ENCODE measurements at regions not wholly inside any gene's neighbourhood (a gene's known extent, or its start where the extent isn't known, plus 50 kb on each side); places are given as distances from the start of the nearest gene placed in this dataset.

- Mint-ChIP-seq H3K4me3 (no peak overlapping the region), H3K9me3 (peaks cover 0 to 3% of the 10 kb centered on the region in 2 donors), H3K27ac (no peak overlapping the region), H3K4me1 (ENCODE audit: low read depth) (peaks cover 36% of the 10 kb centered on the region), H3K36me3 (ENCODE audit: insufficient read depth in 2 of 2) (peaks cover 2 to 5% of the 10 kb centered on the region in 2 donors), H3K27me3 (ENCODE audit: low read depth) (peaks cover 35% of the 10 kb centered on the region)
- no peak for ATAC-seq (replicated peaks in 1 of 2)
- no peak for DNase-seq
These were observed 196.2 kb upstream of the PRDM1 start for GRCh38 chr6:105889902-105890301.

GRCh38 chr6:105886814-105887544 lies 199.2 kb upstream of the PRDM1 start:
- DNase-seq (no peak), ATAC-seq (replicated peaks in 1 of 2) (peak in 1 of 2 donors; percentile 34)
- H3K9me3 Mint-ChIP-seq, result no peaks in the 10 kb centered on the region
- H3K4me1 Mint-ChIP-seq (ENCODE audit: low read depth), result peaks cover 35% of the 10 kb centered on the region
- H3K4me3 Mint-ChIP-seq, result peak overlapping the region in 1 of 2 donors; percentile 15
- H3K27ac Mint-ChIP-seq, result no peak overlapping the region
- H3K27me3 Mint-ChIP-seq (ENCODE audit: low read depth), result peaks cover 34% of the 10 kb centered on the region
- H3K36me3 Mint-ChIP-seq (ENCODE audit: insufficient read depth in 2 of 2), result no peaks in the 10 kb centered on the region

GRCh38 chr6:105886066-105886813 lies 199.9 kb upstream of the PRDM1 start:
- no peak for ATAC-seq (replicated peaks in 1 of 2)
- H3K36me3 Mint-ChIP-seq (ENCODE audit: insufficient read depth in 2 of 2), result no peaks in the 10 kb centered on the region
- no peak for DNase-seq
- H3K9me3 Mint-ChIP-seq, result no peaks in the 10 kb centered on the region
- H3K27ac Mint-ChIP-seq, result no peak overlapping the region
- peaks cover 35% of the 10 kb centered on the region for H3K4me1 Mint-ChIP-seq (ENCODE audit: low read depth)
- peaks cover 38% of the 10 kb centered on the region for H3K27me3 Mint-ChIP-seq (ENCODE audit: low read depth)
- H3K4me3 Mint-ChIP-seq, result no peak overlapping the region

GRCh38 chr6:105884426-105884825 lies 201.7 kb upstream of the PRDM1 start:
- H3K4me3 Mint-ChIP-seq, result no peak overlapping the region
- H3K9me3 Mint-ChIP-seq, result no peaks in the 10 kb centered on the region
- H3K27ac Mint-ChIP-seq, result no peak overlapping the region
- peaks cover 50% of the 10 kb centered on the region for H3K27me3 Mint-ChIP-seq (ENCODE audit: low read depth)
- ATAC-seq (replicated peaks in 1 of 2) (no peak), DNase-seq (no peak)
- no peaks in the 10 kb centered on the region for H3K36me3 Mint-ChIP-seq (ENCODE audit: insufficient read depth in 2 of 2)
- peaks cover 52% of the 10 kb centered on the region for H3K4me1 Mint-ChIP-seq (ENCODE audit: low read depth)

- H3K4me3 Mint-ChIP-seq, result no peak overlapping the region
- DNase-seq, result no peak
- peaks cover 56% of the 10 kb centered on the region for H3K4me1 Mint-ChIP-seq (ENCODE audit: low read depth)
- H3K9me3 Mint-ChIP-seq, result no peaks in the 10 kb centered on the region
- H3K27ac Mint-ChIP-seq, result no peak overlapping the region
- ATAC-seq (replicated peaks in 1 of 2), result no peak
- H3K27me3 Mint-ChIP-seq (ENCODE audit: low read depth), result peaks cover 54% of the 10 kb centered on the region
- no peaks in the 10 kb centered on the region for H3K36me3 Mint-ChIP-seq (ENCODE audit: insufficient read depth in 2 of 2)
These were observed 202.1 kb upstream of the PRDM1 start for GRCh38 chr6:105884011-105884410.

- Mint-ChIP-seq H3K36me3 (ENCODE audit: insufficient read depth in 2 of 2) (no peaks in the 10 kb centered on the region), H3K27ac (no peak overlapping the region), H3K4me3 (peak overlapping the region in 1 of 2 donors; percentile 37), H3K4me1 (ENCODE audit: low read depth) (peaks cover 54% of the 10 kb centered on the region), H3K9me3 (no peaks in the 10 kb centered on the region), H3K27me3 (ENCODE audit: low read depth) (peaks cover 66% of the 10 kb centered on the region)
- DNase-seq (no peak), ATAC-seq (replicated peaks in 1 of 2) (no peak)
These were observed 203.3 kb upstream of the PRDM1 start for GRCh38 chr6:105882828-105883227.

- peak overlapping the region in 1 of 2 donors; percentile 7 for H3K4me3 Mint-ChIP-seq
- peaks cover 69% of the 10 kb centered on the region for H3K27me3 Mint-ChIP-seq (ENCODE audit: low read depth)
- no peak overlapping the region for H3K27ac Mint-ChIP-seq
- H3K4me1 Mint-ChIP-seq (ENCODE audit: low read depth), result peaks cover 48% of the 10 kb centered on the region
- ATAC-seq (replicated peaks in 1 of 2), result no peak
- no peak for DNase-seq
- no peaks in the 10 kb centered on the region for H3K9me3 Mint-ChIP-seq
- H3K36me3 Mint-ChIP-seq (ENCODE audit: insufficient read depth in 2 of 2), result no peaks in the 10 kb centered on the region
These were observed 203.9 kb upstream of the PRDM1 start for GRCh38 chr6:105882121-105882803.

- no peak overlapping the region for H3K4me3 Mint-ChIP-seq
- peaks cover 44% of the 10 kb centered on the region for H3K4me1 Mint-ChIP-seq (ENCODE audit: low read depth)
- ATAC-seq (replicated peaks in 1 of 2) (no peak), DNase-seq (no peak)
- H3K27me3 Mint-ChIP-seq (ENCODE audit: low read depth), result peaks cover 74% of the 10 kb centered on the region
- H3K27ac Mint-ChIP-seq, result no peak overlapping the region
- no peaks in the 10 kb centered on the region for H3K36me3 Mint-ChIP-seq (ENCODE audit: insufficient read depth in 2 of 2)
- H3K9me3 Mint-ChIP-seq, result no peaks in the 10 kb centered on the region
These were observed 204.5 kb upstream of the PRDM1 start for GRCh38 chr6:105881608-105882007.

- H3K27ac Mint-ChIP-seq, result no peak overlapping the region
These were observed 206.1 kb upstream of the PRDM1 start for GRCh38 chr6:105880030-105880492.

GRCh38 chr6:105879146-105879545 lies 207.0 kb upstream of the PRDM1 start:
- Mint-ChIP-seq H3K4me1 (ENCODE audit: low read depth) (peaks cover 33% of the 10 kb centered on the region), H3K9me3 (no peaks in the 10 kb centered on the region), H3K27me3 (ENCODE audit: low read depth) (peaks cover 87% of the 10 kb centered on the region), H3K36me3 (ENCODE audit: insufficient read depth in 2 of 2) (no peaks in the 10 kb centered on the region), H3K4me3 (no peak overlapping the region), H3K27ac (no peak overlapping the region)
- ATAC-seq (replicated peaks in 1 of 2) (no peak), DNase-seq (no peak)

More at GRCh38 chr6:105880030-105880492, 206.1 kb upstream of the PRDM1 start:
- H3K4me3 Mint-ChIP-seq, result peak overlapping the region; percentile 37 to 82
- peak; percentile 76 to 87 for ATAC-seq (replicated peaks in 1 of 2)
- DNase-seq, result peak; percentile 35 to 55
- no peaks in the 10 kb centered on the region for H3K9me3 Mint-ChIP-seq
- H3K4me1 Mint-ChIP-seq (ENCODE audit: low read depth), result peaks cover 33% of the 10 kb centered on the region
- H3K36me3 Mint-ChIP-seq (ENCODE audit: insufficient read depth in 2 of 2), result no peaks in the 10 kb centered on the region
- H3K27me3 Mint-ChIP-seq (ENCODE audit: low read depth), result peaks cover 81% of the 10 kb centered on the region

GRCh38 chr6:105875974-105876640 lies 210.0 kb upstream of the PRDM1 start:
- Mint-ChIP-seq H3K4me1 (ENCODE audit: low read depth) (peaks cover 34% of the 10 kb centered on the region), H3K9me3 (no peaks in the 10 kb centered on the region), H3K27ac (no peak overlapping the region), H3K27me3 (ENCODE audit: low read depth) (peaks cover 72% of the 10 kb centered on the region), H3K4me3 (no peak overlapping the region), H3K36me3 (ENCODE audit: insufficient read depth in 2 of 2) (peaks cover 0 to 2% of the 10 kb centered on the region in 2 donors)
- DNase-seq (no peak), ATAC-seq (replicated peaks in 1 of 2) (no peak)

- Mint-ChIP-seq H3K27ac (no peak overlapping the region), H3K4me3 (no peak overlapping the region), H3K36me3 (ENCODE audit: insufficient read depth in 2 of 2) (peaks cover 0 to 2% of the 10 kb centered on the region in 2 donors), H3K4me1 (ENCODE audit: low read depth) (peaks cover 24% of the 10 kb centered on the region), H3K9me3 (no peaks in the 10 kb centered on the region), H3K27me3 (ENCODE audit: low read depth) (peaks cover 61% of the 10 kb centered on the region)
- DNase-seq (no peak), ATAC-seq (replicated peaks in 1 of 2) (no peak)
These were observed 211.1 kb upstream of the PRDM1 start for GRCh38 chr6:105874835-105875626.

Data from activated T-cell treated with anti-CD3 and anti-CD28 coated beads, Interleukin-2, amount 50 U/mL, for 72 hours (primary cell).